Nephron progenitor cell (in vitro differentiated cells): ENCODE measurements at regions not wholly inside any gene's neighbourhood (a gene's known extent, or its start where the extent isn't known, plus 50 kb on each side); places are given as distances from the start of the nearest gene placed in this dataset.

Source experiments
- DNase-seq: peaks from one replicate; pipeline ENCODE4 v3.0.0; 2021
- H3K27ac Mint-ChIP-seq: 2 replicates; pipeline ENCODE4 v1.8.0; 2021; ENCODE audit warnings: mild to moderate bottlenecking, moderate library complexity, mixed read lengths
- H3K27me3 Mint-ChIP-seq: 2 replicates; pipeline ENCODE4 v1.8.0; 2021; ENCODE audit warnings: mild to moderate bottlenecking, low read depth, mixed read lengths; ENCODE audit not compliant: poor library complexity
- H3K36me3 Mint-ChIP-seq: 2 replicates; pipeline ENCODE4 v1.8.0; 2021; ENCODE audit warnings: low read depth, mixed read lengths
- H3K4me1 Mint-ChIP-seq: 2 replicates; pipeline ENCODE4 v1.8.0; 2021; ENCODE audit warnings: mixed read lengths
- H3K4me3 Mint-ChIP-seq: 2 replicates; pipeline ENCODE4 v1.8.0; 2021; ENCODE audit warnings: mild to moderate bottlenecking, moderate library complexity, mixed read lengths
- H3K9me3 Mint-ChIP-seq: 2 replicates; pipeline ENCODE4 v1.8.0; 2021; ENCODE audit warnings: mild to moderate bottlenecking, moderate library complexity, mixed read lengths
- CTCF ChIP-seq: fragments of 200-600 bp; sonication (generic); IDR thresholded peaks from 2 replicates; pipeline ENCODE4 v1.5.0; 2021; ENCODE audit warnings: antibody characterized with exemption

GRCh38 chrX:126064901-126065541 lies 101.1 kb downstream of the DCAF12L2 start:
- Mint-ChIP-seq H3K36me3 (no peaks in the 10 kb centered on the region), H3K27ac (no peak overlapping the region), H3K27me3 (no peaks in the 10 kb centered on the region), H3K4me3 (no peak overlapping the region), H3K9me3 (peaks cover 16% of the 10 kb centered on the region), H3K4me1 (no peaks in the 10 kb centered on the region)
- DNase-seq: no peak
- no peak for TF ChIP-seq CTCF

- H3K4me1 Mint-ChIP-seq: no peaks in the 10 kb centered on the region
- TF ChIP-seq CTCF: no peak
- no peak overlapping the region for H3K4me3 Mint-ChIP-seq
- no peak overlapping the region for H3K27ac Mint-ChIP-seq
- no peaks in the 10 kb centered on the region for H3K27me3 Mint-ChIP-seq
- H3K9me3 Mint-ChIP-seq: peaks cover 16% of the 10 kb centered on the region
- DNase-seq: no peak
- no peaks in the 10 kb centered on the region for H3K36me3 Mint-ChIP-seq
These were observed 100.0 kb downstream of the DCAF12L2 start for GRCh38 chrX:126065901-126066660.
